Fibroblast of lung (primary cell): ENCODE measurements at regions not wholly inside any gene's neighbourhood (a gene's known extent, or its start where the extent isn't known, plus 50 kb on each side); places are given as distances from the start of the nearest gene placed in this dataset.
A peak's percentile ranks its signal among the peaks of the same experiment; 100 is the strongest.

Source experiments
- DNase-seq, 2 donors: peaks; one replicate each; pipeline versions ENCODE4 v3.0.0 to v3.0.0-alpha.2; 2010; ENCODE audit warnings: low read depth in 2 of 2
- H2AFZ ChIP-seq: 2 replicates; pipeline ENCODE4 v1.5.1; 2012; ENCODE audit warnings: low read length, control low read depth, inconsistent platforms
- H3K27ac ChIP-seq: 2 replicates; pipeline ENCODE4 v1.5.1; 2011; ENCODE audit warnings: low read length, control low read depth; ENCODE audit not compliant: insufficient read depth
- H3K27me3 ChIP-seq: 2 replicates; pipeline ENCODE4 v1.5.1; 2011; ENCODE audit warnings: mild to moderate bottlenecking, low read length; ENCODE audit not compliant: control insufficient read depth, insufficient read depth
- H3K36me3 ChIP-seq: 2 replicates; pipeline ENCODE4 v1.5.1; 2011; ENCODE audit warnings: low read length; ENCODE audit not compliant: control insufficient read depth, insufficient read depth
- H3K4me1 ChIP-seq: 2 replicates; pipeline ENCODE4 v1.5.1; 2011; ENCODE audit warnings: low read length; ENCODE audit not compliant: control insufficient read depth, insufficient read depth; ENCODE audit errors: extremely low read depth
- H3K4me2 ChIP-seq: 2 replicates; pipeline ENCODE4 v1.5.1; 2011; ENCODE audit warnings: low read length, control low read depth; ENCODE audit not compliant: insufficient read depth; ENCODE audit errors: extremely low read depth
- H3K4me3 ChIP-seq, 4 experiments: fragments of 200-600 bp in 1 of 4; sonication (generic) in 1 of 4; replicated peaks in 1 of 4; 2 replicates each; pipeline ENCODE4 v1.5.1; 2011 to 2016; ENCODE audit warnings: low read length in 4 of 4, low read depth in 3 of 4, mild to moderate bottlenecking in 3 of 4, control low read depth in 2 of 4, inconsistent platforms in 1 of 4, mixed read lengths in 1 of 4; ENCODE audit not compliant: insufficient read depth in 1 of 4; ENCODE audit errors: control extremely low read depth in 1 of 4
- H3K79me2 ChIP-seq: 2 replicates; pipeline ENCODE4 v1.5.1; 2012; ENCODE audit warnings: mild to moderate bottlenecking, low read length, inconsistent platforms; ENCODE audit not compliant: control insufficient read depth, insufficient read depth
- H3K9ac ChIP-seq: 2 replicates; pipeline ENCODE4 v1.5.1; 2011; ENCODE audit warnings: mild to moderate bottlenecking, low read length, control low read depth; ENCODE audit not compliant: insufficient read depth
- H3K9me3 ChIP-seq: 2 replicates; pipeline ENCODE4 v1.5.1; 2012; ENCODE audit warnings: low read depth, low read length; ENCODE audit not compliant: control insufficient read depth, insufficient read depth
- H4K20me1 ChIP-seq: 2 replicates; pipeline ENCODE4 v1.5.1; 2011; ENCODE audit warnings: low read length; ENCODE audit not compliant: control insufficient read depth, insufficient read depth; ENCODE audit errors: extremely low read depth
- CTCF ChIP-seq, 2 donors: IDR thresholded peaks in 1 of 2; conservative IDR thresholded peaks in 1 of 2; 1 replicate in 1 of 2; 2 replicates in 1 of 2; pipeline ENCODE4 v1.5.1; 2011 to 2012; ENCODE audit warnings: low read length in 2 of 2, control low read depth in 1 of 2, inconsistent platforms in 1 of 2, low read depth in 1 of 2, mild to moderate bottlenecking in 1 of 2
- EZH2 ChIP-seq: IDR thresholded peaks from 2 replicates; pipeline ENCODE4 v1.5.1; 2012; ENCODE audit warnings: low read length, control low read depth, mild to moderate bottlenecking; ENCODE audit errors: missing control alignments

- Histone ChIP-seq H3K79me2 (no peaks in the 10 kb centered on the region), H3K4me2 (no peak overlapping the region), H3K27me3 (peaks cover 2% of the 10 kb centered on the region), H3K36me3 (no peaks in the 10 kb centered on the region), H2AFZ (no peak overlapping the region), H3K27ac (no peak overlapping the region), H3K9me3 (no peaks in the 10 kb centered on the region), H3K9ac (no peak overlapping the region), H3K4me1 (peaks cover 11% of the 10 kb centered on the region), H3K4me3 (no peak overlapping the region), H4K20me1 (no peaks in the 10 kb centered on the region)
- no peak for TF ChIP-seq CTCF (conservative IDR thresholded peaks at IDR 0.05 in 1 of 2, IDR thresholded peaks at IDR 0.05 in 1 of 2; ENCODE audit: low read depth in 1 of 2, low read length in 2 of 2)
- no peak for TF ChIP-seq EZH2
- no peak for DNase-seq
Observed at GRCh38 chr2:19797243-19797810, 104.5 kb downstream of the TTC32 start.

DNA sequence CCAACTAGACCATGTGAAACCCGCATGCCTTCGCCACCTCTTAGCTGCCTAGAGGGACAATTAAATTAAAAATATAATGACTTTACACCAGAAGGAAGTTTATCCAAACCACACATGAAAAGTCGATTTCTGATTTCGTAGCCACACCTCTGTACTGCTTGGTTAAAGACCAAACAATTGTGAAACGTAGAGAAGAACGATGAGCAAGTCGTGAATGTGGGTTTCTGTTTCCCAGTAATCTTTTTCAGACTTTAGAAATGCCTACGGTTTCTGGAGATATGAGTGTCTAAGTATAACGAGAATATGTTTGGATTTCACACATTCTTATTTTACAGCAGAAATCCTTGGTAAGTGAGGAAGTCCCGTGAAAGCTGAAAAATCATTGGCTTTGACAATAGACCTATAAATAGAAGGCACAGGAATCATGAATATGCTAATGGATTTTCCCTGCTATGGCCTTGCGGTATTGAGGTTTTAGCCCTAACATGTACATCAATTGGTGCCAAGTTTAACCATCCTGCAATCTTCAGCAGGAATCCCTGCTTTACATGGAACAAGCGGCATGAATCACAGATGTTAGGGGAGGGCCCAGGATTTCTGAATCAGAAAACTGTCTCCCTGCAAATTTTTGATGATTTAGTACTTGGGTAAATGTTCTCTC lies 105.6 kb downstream of the TTC32 start:
- Histone ChIP-seq H3K4me3 (no peak overlapping the region), H3K36me3 (no peaks in the 10 kb centered on the region), H3K79me2 (no peaks in the 10 kb centered on the region), H3K9ac (no peak overlapping the region), H3K27me3 (peaks cover 4% of the 10 kb centered on the region), H3K4me2 (no peak overlapping the region), H3K9me3 (no peaks in the 10 kb centered on the region), H3K27ac (no peak overlapping the region), H2AFZ (no peak overlapping the region), H4K20me1 (no peaks in the 10 kb centered on the region), H3K4me1 (peaks cover 4% of the 10 kb centered on the region)
- no peak for TF ChIP-seq CTCF (conservative IDR thresholded peaks at IDR 0.05 in 1 of 2, IDR thresholded peaks at IDR 0.05 in 1 of 2; ENCODE audit: low read depth in 1 of 2, low read length in 2 of 2)
- TF ChIP-seq EZH2 = no peak
- DNase-seq = peak; percentile 52 to 96

DNA sequence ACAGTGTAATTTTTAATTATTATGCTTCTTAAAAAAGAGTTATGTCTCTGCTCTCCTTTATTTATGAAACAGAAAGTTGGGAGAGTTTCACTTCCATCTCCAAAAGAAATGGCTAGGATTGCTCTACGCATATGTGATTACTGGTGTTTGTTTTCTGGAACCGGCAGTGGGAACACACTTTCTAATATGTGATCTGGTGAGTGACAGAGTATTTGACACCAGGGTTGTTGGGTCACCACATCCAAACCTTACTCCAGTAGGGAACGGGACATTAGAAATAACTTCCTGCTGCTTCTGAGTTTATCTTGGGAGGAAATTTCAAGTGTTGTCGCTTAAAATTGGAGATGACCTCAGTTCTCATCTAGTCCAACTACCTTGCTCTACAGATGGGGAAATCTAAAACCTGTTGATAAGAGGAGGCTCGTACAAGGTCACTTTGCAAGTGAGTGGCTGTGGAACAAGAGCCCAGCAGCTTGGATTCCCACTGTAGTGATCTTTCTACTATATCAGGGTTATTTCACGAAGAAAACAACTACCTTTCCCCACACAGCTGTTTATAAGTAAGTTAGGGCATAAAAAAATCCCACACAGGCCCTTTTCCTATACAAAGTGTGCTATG lies 108.5 kb downstream of the TTC32 start:
- no peaks in the 10 kb centered on the region for H3K79me2 ChIP-seq
- no peaks in the 10 kb centered on the region for H3K9me3 ChIP-seq
- no peak overlapping the region for H3K4me3 ChIP-seq
- no peaks in the 10 kb centered on the region for H3K36me3 ChIP-seq
- no peaks in the 10 kb centered on the region for H3K4me1 ChIP-seq
- H3K4me2 ChIP-seq = no peak overlapping the region
- H4K20me1 ChIP-seq = no peaks in the 10 kb centered on the region
- H3K9ac ChIP-seq = no peak overlapping the region
- no peak overlapping the region for H3K27ac ChIP-seq
- no peak for DNase-seq
- TF ChIP-seq CTCF (conservative IDR thresholded peaks at IDR 0.05 in 1 of 2, IDR thresholded peaks at IDR 0.05 in 1 of 2; ENCODE audit: low read depth in 1 of 2, low read length in 2 of 2) (no peak), EZH2 (no peak)
- H2AFZ ChIP-seq = no peak overlapping the region
- peaks cover 4% of the 10 kb centered on the region for H3K27me3 ChIP-seq
